ENCODE measurements at regions not wholly inside any gene's neighbourhood (a gene's known extent, or its start where the extent isn't known, plus 50 kb on each side); places are given as distances from the start of the nearest gene placed in this dataset.

DNA sequence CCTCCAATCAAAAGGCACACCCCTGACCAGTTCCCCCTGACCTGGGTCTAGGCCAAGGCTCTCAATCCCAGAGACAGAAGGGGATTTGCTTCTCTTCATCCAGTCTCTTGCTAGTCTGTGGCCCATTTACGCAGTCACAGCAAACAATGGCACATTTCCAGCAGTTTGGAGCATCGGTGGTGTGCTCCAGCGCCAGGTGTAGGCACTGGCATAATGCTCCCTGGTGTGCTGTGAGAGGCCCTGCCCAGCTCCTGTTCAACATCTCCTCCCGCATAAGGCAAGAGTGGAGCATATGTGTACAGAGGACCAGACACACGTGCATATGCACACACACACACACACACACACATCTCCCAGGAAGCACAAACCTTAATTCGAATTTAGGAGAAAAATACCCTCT, 79.5 kb upstream of the ERCC6L2 start:
- Histone ChIP-seq H3K27ac (ENCODE audit: low read depth in 1 of 2, low read length in 2 of 2) (no peak overlapping the region), H3K4me2 (replicated peaks; ENCODE audit: extremely low read depth, low read length, poor library complexity, severe bottlenecking) (no peak overlapping the region), H3K9me3 (replicated peaks in 1 of 2; ENCODE audit: control insufficient read depth in 1 of 2, insufficient read depth in 1 of 2, low read length in 2 of 2) (no peaks in the 10 kb centered on the region), H3K36me3 (replicated peaks in 1 of 2; ENCODE audit: control insufficient read depth in 1 of 2, insufficient read depth in 2 of 2, low read length in 2 of 2) (no peaks in the 10 kb centered on the region), H3K4me3 (replicated peaks in 1 of 3; ENCODE audit: low read depth in 2 of 3, low read length in 3 of 3) (no peak overlapping the region), H3K79me2 (ENCODE audit: insufficient read depth, low read length) (no peaks in the 10 kb centered on the region), H3K9ac (ENCODE audit: insufficient read depth, low read length, poor library complexity, severe bottlenecking) (no peak overlapping the region), H2AFZ (ENCODE audit: insufficient read depth, low read depth, low read length, poor library complexity, severe bottlenecking) (no peak overlapping the region), H3K4me1 (ENCODE audit: control insufficient read depth in 1 of 2, insufficient read depth in 2 of 2, low read length in 2 of 2) (no peaks in the 10 kb centered on the region), H4K20me1 (ENCODE audit: insufficient read depth, low read length) (no peaks in the 10 kb centered on the region), H3K27me3 (ENCODE audit: control insufficient read depth in 2 of 2, insufficient read depth in 2 of 2, low read length in 2 of 2) (peaks cover 0 to 11% of the 10 kb centered on the region in 2 donors)
- WGBS (ENCODE audit: insufficient coverage) = 88% methylated on average over 6 of the region's 6 CpGs
- no peaks in the 10 kb centered on the region for H3K36me3 Mint-ChIP-seq
- H3K9me3 Mint-ChIP-seq = peaks cover 0 to 3% (median 1%) of the 10 kb centered on the region in 7 donors
- no peaks in the 10 kb centered on the region for H3K4me1 Mint-ChIP-seq
- peak overlapping the region in 1 of 2 donors; percentile 43 for H3K4me3 Mint-ChIP-seq
- intact Hi-C loops (cut with micrococcal nuclease) = no loop called here
- peaks cover 5 to 15% (median 5%) of the 10 kb centered on the region in 3 donors for H3K27me3 Mint-ChIP-seq (ENCODE audit: low read depth in 3 of 3)
- DNase-seq = no peak
- H3K27ac Mint-ChIP-seq = no peak overlapping the region
- TF ChIP-seq, protein P1, sequence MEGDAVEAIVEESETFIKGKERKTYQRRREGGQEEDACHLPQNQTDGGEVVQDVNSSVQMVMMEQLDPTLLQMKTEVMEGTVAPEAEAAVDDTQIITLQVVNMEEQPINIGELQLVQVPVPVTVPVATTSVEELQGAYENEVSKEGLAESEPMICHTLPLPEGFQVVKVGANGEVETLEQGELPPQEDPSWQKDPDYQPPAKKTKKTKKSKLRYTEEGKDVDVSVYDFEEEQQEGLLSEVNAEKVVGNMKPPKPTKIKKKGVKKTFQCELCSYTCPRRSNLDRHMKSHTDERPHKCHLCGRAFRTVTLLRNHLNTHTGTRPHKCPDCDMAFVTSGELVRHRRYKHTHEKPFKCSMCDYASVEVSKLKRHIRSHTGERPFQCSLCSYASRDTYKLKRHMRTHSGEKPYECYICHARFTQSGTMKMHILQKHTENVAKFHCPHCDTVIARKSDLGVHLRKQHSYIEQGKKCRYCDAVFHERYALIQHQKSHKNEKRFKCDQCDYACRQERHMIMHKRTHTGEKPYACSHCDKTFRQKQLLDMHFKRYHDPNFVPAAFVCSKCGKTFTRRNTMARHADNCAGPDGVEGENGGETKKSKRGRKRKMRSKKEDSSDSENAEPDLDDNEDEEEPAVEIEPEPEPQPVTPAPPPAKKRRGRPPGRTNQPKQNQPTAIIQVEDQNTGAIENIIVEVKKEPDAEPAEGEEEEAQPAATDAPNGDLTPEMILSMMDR (IDR thresholded peaks at IDR 0.05) = no peak

GRCh38 chr9:95793924-95794828, 81.3 kb upstream of the ERCC6L2 start:
- intact Hi-C loops (cut with micrococcal nuclease) = no loop called here
- DNase-seq = no peak
- WGBS (ENCODE audit: insufficient coverage) = no CpG with 5 or more reads among the region's 5 CpGs
- Histone ChIP-seq H3K36me3 (replicated peaks in 1 of 2; ENCODE audit: control insufficient read depth in 1 of 2, insufficient read depth in 2 of 2, low read length in 2 of 2) (no peaks in the 10 kb centered on the region), H3K4me2 (replicated peaks; ENCODE audit: extremely low read depth, low read length, poor library complexity, severe bottlenecking) (no peak overlapping the region), H3K4me1 (ENCODE audit: control insufficient read depth in 1 of 2, insufficient read depth in 2 of 2, low read length in 2 of 2) (no peaks in the 10 kb centered on the region), H3K9me3 (replicated peaks in 1 of 2; ENCODE audit: control insufficient read depth in 1 of 2, insufficient read depth in 1 of 2, low read length in 2 of 2) (no peaks in the 10 kb centered on the region), H3K27ac (ENCODE audit: low read depth in 1 of 2, low read length in 2 of 2) (no peak overlapping the region), H3K79me2 (ENCODE audit: insufficient read depth, low read length) (no peaks in the 10 kb centered on the region), H3K27me3 (ENCODE audit: control insufficient read depth in 2 of 2, insufficient read depth in 2 of 2, low read length in 2 of 2) (peaks cover 0 to 9% of the 10 kb centered on the region in 2 donors), H3K4me3 (replicated peaks in 1 of 3; ENCODE audit: low read depth in 2 of 3, low read length in 3 of 3) (no peak overlapping the region), H3K9ac (ENCODE audit: insufficient read depth, low read length, poor library complexity, severe bottlenecking) (no peak overlapping the region), H2AFZ (ENCODE audit: insufficient read depth, low read depth, low read length, poor library complexity, severe bottlenecking) (no peak overlapping the region), H4K20me1 (ENCODE audit: insufficient read depth, low read length) (no peaks in the 10 kb centered on the region)
- peaks cover 0 to 3% (median 1%) of the 10 kb centered on the region in 7 donors for H3K9me3 Mint-ChIP-seq
- TF ChIP-seq, protein P1 (IDR thresholded peaks at IDR 0.05) = no peak
- peaks cover 5 to 13% (median 6%) of the 10 kb centered on the region in 3 donors for H3K27me3 Mint-ChIP-seq (ENCODE audit: low read depth in 3 of 3)
- H3K4me3 Mint-ChIP-seq = no peak overlapping the region
- no peak overlapping the region for H3K27ac Mint-ChIP-seq
- H3K4me1 Mint-ChIP-seq = no peaks in the 10 kb centered on the region
- H3K36me3 Mint-ChIP-seq = no peaks in the 10 kb centered on the region
